ENCODE measurements at regions not wholly inside any gene's neighbourhood (a gene's known extent, or its start where the extent isn't known, plus 50 kb on each side); places are given as distances from the start of the nearest gene placed in this dataset.
A peak's percentile ranks its signal among the peaks of the same experiment; 100 is the strongest.

DNA sequence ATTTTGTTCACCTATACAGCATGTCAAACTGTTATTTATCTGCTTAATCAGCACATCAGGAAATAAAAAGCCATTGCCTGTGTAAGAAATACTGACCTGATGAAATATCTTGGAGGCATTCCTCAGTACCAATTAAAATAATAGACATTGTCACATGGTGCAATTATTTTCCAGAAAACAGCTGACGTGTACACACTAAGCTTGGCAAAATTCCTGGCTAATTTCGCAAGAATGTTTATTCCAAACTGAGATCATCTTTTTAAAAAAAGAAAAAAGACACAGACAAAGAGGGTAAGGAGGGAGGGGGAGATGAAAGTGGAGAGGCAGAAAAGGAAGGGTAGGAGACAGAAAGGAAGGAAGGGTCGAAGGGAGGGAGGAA, 61.9 kb upstream of the NFKB1 start:
- TF ChIP-seq POLR2AphosphoS5 (IDR thresholded peaks at IDR 0.05; ENCODE audit: insufficient read depth, low read depth, low read length) (no peak), JUN (IDR thresholded peaks at IDR 0.05; ENCODE audit: borderline replicate concordance, insufficient read depth, insufficient read length, low read depth) (no peak), EZH2 (IDR thresholded peaks at IDR 0.05; ENCODE audit: borderline replicate concordance, low read depth, low read length, severe bottlenecking) (no peak), GATA2 (IDR thresholded peaks at IDR 0.05; ENCODE audit: insufficient read depth, insufficient read length, low read depth, low read length) (no peak), MYC (IDR thresholded peaks at IDR 0.05; ENCODE audit: low read depth, low read length) (no peak), POLR2A (IDR thresholded peaks at IDR 0.05; ENCODE audit: low read depth, low read length) (no peak), FOS (IDR thresholded peaks at IDR 0.05; ENCODE audit: borderline replicate concordance, insufficient read depth, low read length) (no peak)
- TF ChIP-seq, protein P1, sequence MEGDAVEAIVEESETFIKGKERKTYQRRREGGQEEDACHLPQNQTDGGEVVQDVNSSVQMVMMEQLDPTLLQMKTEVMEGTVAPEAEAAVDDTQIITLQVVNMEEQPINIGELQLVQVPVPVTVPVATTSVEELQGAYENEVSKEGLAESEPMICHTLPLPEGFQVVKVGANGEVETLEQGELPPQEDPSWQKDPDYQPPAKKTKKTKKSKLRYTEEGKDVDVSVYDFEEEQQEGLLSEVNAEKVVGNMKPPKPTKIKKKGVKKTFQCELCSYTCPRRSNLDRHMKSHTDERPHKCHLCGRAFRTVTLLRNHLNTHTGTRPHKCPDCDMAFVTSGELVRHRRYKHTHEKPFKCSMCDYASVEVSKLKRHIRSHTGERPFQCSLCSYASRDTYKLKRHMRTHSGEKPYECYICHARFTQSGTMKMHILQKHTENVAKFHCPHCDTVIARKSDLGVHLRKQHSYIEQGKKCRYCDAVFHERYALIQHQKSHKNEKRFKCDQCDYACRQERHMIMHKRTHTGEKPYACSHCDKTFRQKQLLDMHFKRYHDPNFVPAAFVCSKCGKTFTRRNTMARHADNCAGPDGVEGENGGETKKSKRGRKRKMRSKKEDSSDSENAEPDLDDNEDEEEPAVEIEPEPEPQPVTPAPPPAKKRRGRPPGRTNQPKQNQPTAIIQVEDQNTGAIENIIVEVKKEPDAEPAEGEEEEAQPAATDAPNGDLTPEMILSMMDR (IDR thresholded peaks at IDR 0.05; ENCODE audit: extremely low read depth in 1 of 2, insufficient read depth in 1 of 2, low read depth in 1 of 2, low read length in 2 of 2), result no peak
- TF ChIP-seq, protein P2, sequence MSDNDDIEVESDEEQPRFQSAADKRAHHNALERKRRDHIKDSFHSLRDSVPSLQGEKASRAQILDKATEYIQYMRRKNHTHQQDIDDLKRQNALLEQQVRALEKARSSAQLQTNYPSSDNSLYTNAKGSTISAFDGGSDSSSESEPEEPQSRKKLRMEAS (IDR thresholded peaks at IDR 0.05; ENCODE audit: insufficient read depth, insufficient read length), result no peak
- no peaks in the 10 kb centered on the region for H3K27me3 ChIP-seq (ENCODE audit: control insufficient read depth in 2 of 2, insufficient read depth in 2 of 2, low read length in 2 of 2)
- H3K9me1 ChIP-seq (replicated peaks; ENCODE audit: control insufficient read depth, extremely low read depth, insufficient read depth, low read length), result no peaks in the 10 kb centered on the region
- no peaks in the 10 kb centered on the region for H4K20me1 ChIP-seq (replicated peaks; ENCODE audit: control insufficient read depth, extremely low read depth, insufficient read depth, low read length)
- no peaks in the 10 kb centered on the region for H3K9me3 ChIP-seq (replicated peaks; ENCODE audit: control insufficient read depth, insufficient read depth, low read length)
- H3K79me2 ChIP-seq (ENCODE audit: control insufficient read depth, insufficient read depth, low read length), result no peaks in the 10 kb centered on the region
- H3K4me1 ChIP-seq (ENCODE audit: control insufficient read depth, extremely low read depth, insufficient read depth, low read length), result no peaks in the 10 kb centered on the region
- no peaks in the 10 kb centered on the region for H3K36me3 ChIP-seq (ENCODE audit: control insufficient read depth in 2 of 2, extremely low read depth in 1 of 2, insufficient read depth in 2 of 2, low read length in 2 of 2)
- peak overlapping the region; percentile 71 for H2AFZ ChIP-seq (ENCODE audit: low read depth, low read length)
- H3K4me3 ChIP-seq (replicated peaks in 1 of 3; ENCODE audit: insufficient read depth in 1 of 3, low read depth in 1 of 3, low read length in 3 of 3), result no peak overlapping the region
- ChIA-PET POLR2A (interaction anchor here (0.6 kb wide), 1 partner anchor 8 kb away, joined by 3 read pairs; no protein-coding TSS in a partner anchor), CTCF (interaction anchor here (1.0 kb wide), 1 partner anchor 8 kb away, joined by 4 read pairs; no protein-coding TSS in a partner anchor)
- no peak overlapping the region for H3K9ac ChIP-seq (replicated peaks; ENCODE audit: extremely low read depth, insufficient read depth, low read length)
- dilution Hi-C loops (cut with MboI; ENCODE audit: extremely low pct_ligation_motif_present, low sequenced_read_pairs), result no loop called here
- intact Hi-C loops (cut with micrococcal nuclease), result loop anchor here (2.0 to 10.0 kb wide), 3 partner anchors 326 to 1264 kb away; partner anchors contain the start of genes CISD2 and MANBA
- no peak overlapping the region for H3K27ac ChIP-seq (ENCODE audit: insufficient read depth, low read depth, low read length)
- BruUV-seq (replicated peaks), result no TSS peak
- no peak overlapping the region for H3K4me2 ChIP-seq (ENCODE audit: insufficient read depth, low read length)
- FAIRE-seq, result peak; percentile 15
- peak; percentile 77 for DNase-seq (ENCODE audit: low read depth, low spot score)
